H1 (cell line): ENCODE measurements at regions not wholly inside any gene's neighbourhood (a gene's known extent, or its start where the extent isn't known, plus 50 kb on each side); places are given as distances from the start of the nearest gene placed in this dataset.

Experiments
- CTCF ChIP-seq, 3 experiments: IDR thresholded peaks; 1 replicate in 2 of 3; 2 replicates in 1 of 3; pipeline versions ENCODE4 v1.5.1 to v1.6.1; 2011; ENCODE audit warnings: low read length in 3 of 3, mild to moderate bottlenecking in 3 of 3, inconsistent platforms in 2 of 3, low read depth in 1 of 3, moderate library complexity in 1 of 3; ENCODE audit not compliant: insufficient read depth in 1 of 3; ENCODE audit errors: control extremely low read depth in 1 of 3

- no peak for TF ChIP-seq CTCF (IDR thresholded peaks at IDR 0.05; ENCODE audit: control extremely low read depth in 1 of 3, insufficient read depth in 1 of 3, low read depth in 1 of 3, low read length in 3 of 3)
- TF ChIP-seq, all 59 proteins: peak for 0
Observed at GRCh38 chr1:94358630-94359599, 59.3 kb upstream of the ABCD3 start (continued).
